ENCODE measurements at regions not wholly inside any gene's neighbourhood (a gene's known extent, or its start where the extent isn't known, plus 50 kb on each side); places are given as distances from the start of the nearest gene placed in this dataset.

GRCh38 chr21:38599381-38599975 lies 101.2 kb upstream of the ERG start:
- no peak for TF ChIP-seq CTCF (conservative IDR thresholded peaks at IDR 0.05; ENCODE audit: low read length)
- no peak for TF ChIP-seq EZH2phosphoT487 (IDR thresholded peaks at IDR 0.05; ENCODE audit: borderline replicate concordance, low read depth, low read length)
